Bronchial epithelial cell (primary cell): ENCODE measurements at regions not wholly inside any gene's neighbourhood (a gene's known extent, or its start where the extent isn't known, plus 50 kb on each side); places are given as distances from the start of the nearest gene placed in this dataset.

ENCODE experiments used
- DNase-seq: peaks from one replicate; pipeline ENCODE4 v3.0.0-alpha.2; 2010; ENCODE audit warnings: low read depth
- FAIRE-seq: peaks from 2 replicates; lab custom pipeline; 2011; peaks lifted over from hg19 to GRCh38; lab: Jason Lieb, UNC
- H3K27me3 ChIP-seq: 2 replicates; pipeline ENCODE4 v1.5.1; 2011; ENCODE audit warnings: low read length; ENCODE audit not compliant: control insufficient read depth, insufficient read depth
- H3K36me3 ChIP-seq: 2 replicates; pipeline ENCODE4 v1.5.1; 2011; ENCODE audit warnings: low read length; ENCODE audit not compliant: control insufficient read depth, insufficient read depth
- H3K4me3 ChIP-seq: 2 replicates; pipeline ENCODE4 v1.5.1; 2011; ENCODE audit warnings: mild to moderate bottlenecking, low read depth, low read length, control low read depth
- TF ChIP-seq, protein P1 (sequence below): IDR thresholded peaks from 2 replicates; pipeline ENCODE4 v1.5.1; 2011; ENCODE audit warnings: mild to moderate bottlenecking, moderate library complexity, low read length, control low read depth, inconsistent platforms; ENCODE audit not compliant: insufficient read depth, severe bottlenecking

DNA sequence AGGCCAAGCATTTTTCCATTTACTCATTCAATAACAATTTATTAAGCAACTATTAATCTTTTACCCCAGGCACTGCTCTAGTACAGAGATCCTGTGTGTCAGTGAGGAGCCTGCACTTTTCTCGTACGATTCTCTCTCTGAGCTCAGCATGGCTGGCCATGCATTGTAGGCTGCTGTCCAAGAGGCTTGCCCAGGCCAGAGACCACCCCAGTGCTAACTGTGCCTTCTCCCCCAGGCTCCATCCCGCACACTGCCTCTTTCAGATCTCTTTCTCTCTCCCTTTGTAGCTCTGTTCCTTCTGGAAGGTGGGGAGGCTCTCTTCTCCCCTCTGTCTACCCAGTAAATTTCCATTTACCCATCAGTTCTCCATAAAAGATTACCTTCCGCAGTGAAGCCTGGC, 101.0 kb upstream of the IKZF1 start:
- TF ChIP-seq, protein P1, sequence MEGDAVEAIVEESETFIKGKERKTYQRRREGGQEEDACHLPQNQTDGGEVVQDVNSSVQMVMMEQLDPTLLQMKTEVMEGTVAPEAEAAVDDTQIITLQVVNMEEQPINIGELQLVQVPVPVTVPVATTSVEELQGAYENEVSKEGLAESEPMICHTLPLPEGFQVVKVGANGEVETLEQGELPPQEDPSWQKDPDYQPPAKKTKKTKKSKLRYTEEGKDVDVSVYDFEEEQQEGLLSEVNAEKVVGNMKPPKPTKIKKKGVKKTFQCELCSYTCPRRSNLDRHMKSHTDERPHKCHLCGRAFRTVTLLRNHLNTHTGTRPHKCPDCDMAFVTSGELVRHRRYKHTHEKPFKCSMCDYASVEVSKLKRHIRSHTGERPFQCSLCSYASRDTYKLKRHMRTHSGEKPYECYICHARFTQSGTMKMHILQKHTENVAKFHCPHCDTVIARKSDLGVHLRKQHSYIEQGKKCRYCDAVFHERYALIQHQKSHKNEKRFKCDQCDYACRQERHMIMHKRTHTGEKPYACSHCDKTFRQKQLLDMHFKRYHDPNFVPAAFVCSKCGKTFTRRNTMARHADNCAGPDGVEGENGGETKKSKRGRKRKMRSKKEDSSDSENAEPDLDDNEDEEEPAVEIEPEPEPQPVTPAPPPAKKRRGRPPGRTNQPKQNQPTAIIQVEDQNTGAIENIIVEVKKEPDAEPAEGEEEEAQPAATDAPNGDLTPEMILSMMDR: no peak
- Histone ChIP-seq H3K36me3 (no peaks in the 10 kb centered on the region), H3K27me3 (no peaks in the 10 kb centered on the region), H3K4me3 (no peak overlapping the region)
- DNase-seq (no peak), FAIRE-seq (no peak)

DNA sequence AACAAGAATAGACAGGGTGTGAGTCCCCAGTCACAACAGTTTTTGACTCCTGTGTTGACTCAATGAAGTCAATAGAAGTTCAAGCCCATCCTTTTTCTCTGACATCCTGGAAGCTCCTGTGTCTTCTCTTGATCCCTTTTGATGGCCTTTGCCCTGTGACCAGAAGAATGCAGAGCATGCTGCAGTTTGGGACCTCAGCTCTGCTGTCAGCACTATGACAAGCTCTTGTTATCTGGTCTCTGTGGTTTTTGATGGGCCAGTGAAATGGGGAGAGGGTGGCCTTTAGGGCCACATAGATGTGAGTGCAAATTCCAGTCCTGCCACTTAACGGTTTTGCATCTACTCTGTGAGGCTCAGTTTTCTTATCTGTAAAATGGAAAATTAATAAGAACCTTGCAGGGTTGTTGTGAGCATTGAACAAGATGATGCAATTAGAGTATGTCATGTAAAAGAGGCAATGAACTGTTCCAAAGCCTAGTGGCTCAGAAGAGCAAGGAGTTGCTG, 102.4 kb upstream of the IKZF1 start:
- FAIRE-seq: no peak
- no peak for DNase-seq
- Histone ChIP-seq H3K36me3 (no peaks in the 10 kb centered on the region), H3K4me3 (no peak overlapping the region), H3K27me3 (no peaks in the 10 kb centered on the region)
- TF ChIP-seq, protein P1: no peak

DNA sequence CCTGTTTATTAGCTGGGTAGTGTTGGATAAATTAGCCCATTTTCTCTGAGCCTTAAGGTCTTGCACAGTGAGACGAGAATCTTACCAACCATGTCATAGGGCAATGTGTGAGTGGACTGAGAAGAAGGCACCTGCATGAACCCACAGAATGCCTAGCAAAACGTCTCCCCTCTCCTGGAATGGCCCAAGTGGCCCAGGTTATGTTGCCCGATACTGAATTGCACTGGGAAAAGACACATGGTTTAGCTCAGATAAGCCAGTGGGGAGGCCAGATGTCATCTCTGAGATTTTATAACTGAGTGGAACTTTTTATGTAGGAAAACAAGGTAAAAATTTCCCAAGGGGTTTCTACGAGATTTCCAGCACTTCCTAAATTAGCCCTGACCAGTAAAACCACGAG, 104.7 kb upstream of the IKZF1 start:
- no peak for FAIRE-seq
- Histone ChIP-seq H3K4me3 (no peak overlapping the region), H3K27me3 (no peaks in the 10 kb centered on the region), H3K36me3 (no peaks in the 10 kb centered on the region)
- no peak for DNase-seq
- TF ChIP-seq, protein P1: no peak

- TF ChIP-seq, protein P1: no peak
- no peak for DNase-seq
- FAIRE-seq: no peak
- no peak overlapping the region for H3K4me3 ChIP-seq
- no peaks in the 10 kb centered on the region for H3K36me3 ChIP-seq
- H3K27me3 ChIP-seq: no peaks in the 10 kb centered on the region
Observed at GRCh38 chr7:50197549-50197948, 104.5 kb upstream of the ZPBP start.

DNA sequence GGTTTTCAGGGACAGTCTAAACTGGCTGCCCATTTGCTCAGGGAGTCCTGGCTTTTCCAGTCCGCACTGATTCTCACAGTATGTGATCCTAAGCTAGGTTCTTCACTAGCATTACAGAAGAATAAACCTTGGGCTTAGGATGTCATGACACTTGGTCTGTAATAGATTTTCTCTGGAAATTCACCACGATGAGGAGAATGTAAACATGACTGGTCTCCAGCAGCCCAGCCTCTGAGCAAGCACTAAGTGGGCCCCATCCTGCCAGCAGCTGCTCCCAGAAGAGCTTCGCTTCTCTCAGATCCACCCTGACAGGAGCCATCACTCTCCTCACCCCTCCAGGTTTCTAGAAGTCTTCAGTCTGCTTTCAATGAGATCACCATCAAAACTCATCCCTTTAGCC, 103.7 kb upstream of the ZPBP start:
- no peak overlapping the region for H3K4me3 ChIP-seq
- no peak for DNase-seq
- FAIRE-seq: no peak
- H3K27me3 ChIP-seq: no peaks in the 10 kb centered on the region
- TF ChIP-seq, protein P1: no peak
- H3K36me3 ChIP-seq: no peaks in the 10 kb centered on the region

- Histone ChIP-seq H3K36me3 (no peaks in the 10 kb centered on the region), H3K4me3 (no peak overlapping the region), H3K27me3 (no peaks in the 10 kb centered on the region)
- TF ChIP-seq, protein P1: no peak
- FAIRE-seq: peak; percentile 28
- DNase-seq: no peak
Observed at GRCh38 chr7:50190776-50191175, 97.7 kb upstream of the ZPBP start.
